WERI-Rb-1 (cell line): ENCODE measurements at regions not wholly inside any gene's neighbourhood (a gene's known extent, or its start where the extent isn't known, plus 50 kb on each side); places are given as distances from the start of the nearest gene placed in this dataset.

ENCODE experiments used
- DNase-seq: peaks from one replicate; pipeline ENCODE4 v3.0.0-alpha.2; 2020
- H3K27ac ChIP-seq: fragments of 250-450 bp; sonication (Bioruptor Pico); 2 replicates; pipeline ENCODE4 v1.5.1; 2020; ENCODE audit warnings: mild to moderate bottlenecking, moderate library complexity
- H3K27me3 ChIP-seq: fragments of 250-450 bp; sonication (Bioruptor Pico); 2 replicates; pipeline ENCODE4 v1.5.1; 2021; ENCODE audit warnings: mild to moderate bottlenecking, low read depth, moderate library complexity; ENCODE audit not compliant: insufficient read depth, severe bottlenecking
- H3K36me3 ChIP-seq: fragments of 250-450 bp; sonication (Bioruptor Pico); 2 replicates; pipeline ENCODE4 v1.5.1; 2020; ENCODE audit warnings: mild to moderate bottlenecking, moderate library complexity
- H3K4me3 ChIP-seq: 2 replicates; pipeline ENCODE4 v1.5.1; 2011; ENCODE audit warnings: low read depth, mild to moderate bottlenecking, control low read depth, low read length
- H3K9me3 ChIP-seq: fragments of 250-450 bp; sonication (Bioruptor Pico); 2 replicates; pipeline ENCODE4 v1.5.1; 2021; ENCODE audit warnings: mild to moderate bottlenecking, moderate library complexity; ENCODE audit not compliant: severe bottlenecking
- CTCF ChIP-seq: IDR thresholded peaks from 2 replicates; pipeline ENCODE4 v1.5.1; 2011; ENCODE audit warnings: low read depth, mild to moderate bottlenecking, control low read depth, inconsistent platforms, low read length

GRCh38 chr2:23215016-23215415 is 170.0 kb upstream of the KLHL29 start:
- DNase-seq, result no peak
- no peak for TF ChIP-seq CTCF

GRCh38 chr2:23219666-23220065 is 165.3 kb upstream of the KLHL29 start:
- Histone ChIP-seq H3K9me3 (peaks cover 3% of the 10 kb centered on the region), H3K27ac (no peak overlapping the region), H3K4me3 (no peak overlapping the region), H3K27me3 (no peaks in the 10 kb centered on the region), H3K36me3 (no peaks in the 10 kb centered on the region)
- DNase-seq, result no peak
- TF ChIP-seq CTCF, result no peak

More at GRCh38 chr2:23215016-23215415, 170.0 kb upstream of the KLHL29 start:
- Histone ChIP-seq H3K9me3 (no peaks in the 10 kb centered on the region), H3K27ac (no peak overlapping the region), H3K4me3 (no peak overlapping the region), H3K27me3 (no peaks in the 10 kb centered on the region), H3K36me3 (no peaks in the 10 kb centered on the region)

- no peak for TF ChIP-seq CTCF
- peaks cover 3% of the 10 kb centered on the region for H3K9me3 ChIP-seq
- H3K4me3 ChIP-seq, result no peak overlapping the region
- H3K27ac ChIP-seq, result no peak overlapping the region
- no peak for DNase-seq
- no peaks in the 10 kb centered on the region for H3K27me3 ChIP-seq
- H3K36me3 ChIP-seq, result no peaks in the 10 kb centered on the region
Observed at GRCh38 chr2:23220513-23221094, 164.4 kb upstream of the KLHL29 start.

GRCh38 chr2:23221236-23221635 is 163.7 kb upstream of the KLHL29 start:
- no peak overlapping the region for H3K4me3 ChIP-seq
- no peak for TF ChIP-seq CTCF
- H3K27me3 ChIP-seq, result no peaks in the 10 kb centered on the region
- H3K27ac ChIP-seq, result no peak overlapping the region
- DNase-seq, result no peak
- peaks cover 3% of the 10 kb centered on the region for H3K9me3 ChIP-seq
- no peaks in the 10 kb centered on the region for H3K36me3 ChIP-seq

GRCh38 chr2:23221901-23222300 is 163.1 kb upstream of the KLHL29 start:
- Histone ChIP-seq H3K9me3 (peaks cover 3% of the 10 kb centered on the region), H3K4me3 (no peak overlapping the region), H3K36me3 (no peaks in the 10 kb centered on the region), H3K27ac (no peak overlapping the region), H3K27me3 (no peaks in the 10 kb centered on the region)
- DNase-seq, result no peak
- TF ChIP-seq CTCF, result no peak

GRCh38 chr2:23230885-23231284 is 154.1 kb upstream of the KLHL29 start:
- H3K27me3 ChIP-seq, result no peaks in the 10 kb centered on the region
- no peaks in the 10 kb centered on the region for H3K9me3 ChIP-seq
- no peak for DNase-seq
- no peak overlapping the region for H3K4me3 ChIP-seq
- no peak for TF ChIP-seq CTCF
- no peak overlapping the region for H3K27ac ChIP-seq
- H3K36me3 ChIP-seq, result no peaks in the 10 kb centered on the region
